GM12878 (cell line): ENCODE measurements at regions not wholly inside any gene's neighbourhood (a gene's known extent, or its start where the extent isn't known, plus 50 kb on each side); places are given as distances from the start of the nearest gene placed in this dataset.

Experiments used
- ATAC-seq: fragments of 200-7000 bp; cut with Tn5 transposase; 3 replicates; pipeline ENCODE4 v1.9.1; 2020; ENCODE audit warnings: mild to moderate bottlenecking, moderate library complexity
- BruUV-seq: library from RNA; stranded (reverse); fragments of 400-500 nt; replicated peaks from 2 replicates; lab custom pipeline; 2021; lab: Mats Ljungman, UMichigan
- CTCF ChIA-PET: fragments of 300-600 bp; sonication (Branson Sonifier 250); formaldehyde crosslinking; extraction: SDS; loops from one replicate; lab custom pipeline; 2021; ENCODE audit warnings: inconsistent platforms; lab: Yijun Ruan, JAX
- POLR2A ChIA-PET: fragments of 350-600 bp; formaldehyde crosslinking; extraction: SDS; loops from one replicate; lab custom pipeline; 2021; ENCODE audit warnings: inconsistent platforms; lab: Charles Lee
- RAD21 ChIA-PET: fragments of 300-600 bp; sonication (Branson Sonifier 250); formaldehyde crosslinking; loops from one replicate; lab custom pipeline; 2023; ENCODE audit warnings: antibody characterized with exemption; ENCODE audit not compliant: unreplicated experiment; lab: Charles Lee
- SMC1A ChIA-PET: fragments of 300-600 bp; sonication (Branson Sonifier 250); formaldehyde crosslinking; loops from one replicate; lab custom pipeline; 2023; ENCODE audit not compliant: unreplicated experiment, uncharacterized antibody; lab: Charles Lee
- DNase-seq: peaks from one replicate; pipeline ENCODE4 v3.0.0-alpha.2; 2011; ENCODE audit warnings: low read depth, low spot score
- FAIRE-seq: peaks from 3 replicates; lab custom pipeline; 2011; peaks lifted over from hg19 to GRCh38; lab: Jason Lieb, UNC
- H2AFZ ChIP-seq: 2 replicates; pipeline ENCODE4 v1.6.0; 2011; ENCODE audit warnings: low read depth, low read length, control low read depth; ENCODE audit not compliant: control insufficient read depth
- H3K27ac ChIP-seq: 2 replicates; pipeline ENCODE4 v1.5.1; 2011; ENCODE audit warnings: control low read depth; ENCODE audit not compliant: control insufficient read depth, insufficient read depth
- H3K27me3 ChIP-seq, 2 experiments: replicated peaks in 1 of 2; 2 replicates each; pipeline versions ENCODE4 v1.6.0 to v1.6.1; 2011; ENCODE audit warnings: low read length in 1 of 2; ENCODE audit not compliant: control insufficient read depth in 2 of 2, insufficient read depth in 2 of 2
- H3K36me3 ChIP-seq, 2 experiments: 2 replicates each; pipeline ENCODE4 v1.5.1; 2011; ENCODE audit warnings: low read length in 1 of 2; ENCODE audit not compliant: control insufficient read depth in 2 of 2, insufficient read depth in 2 of 2
- H3K4me1 ChIP-seq: 2 replicates; pipeline ENCODE4 v1.6.1; 2011; ENCODE audit warnings: mild to moderate bottlenecking, low read length, moderate library complexity, mixed read lengths; ENCODE audit not compliant: control insufficient read depth, insufficient read depth
- H3K4me2 ChIP-seq: 2 replicates; pipeline ENCODE4 v1.6.0; 2011; ENCODE audit warnings: control low read depth; ENCODE audit not compliant: control insufficient read depth, insufficient read depth
- H3K4me3 ChIP-seq: fragments of 200-600 bp; sonication (generic); 2 replicates; pipeline ENCODE4 v1.5.1; 2016
- H3K79me2 ChIP-seq: 2 replicates; pipeline ENCODE4 v1.6.0; 2011; ENCODE audit warnings: low read length; ENCODE audit not compliant: control insufficient read depth, insufficient read depth
- H3K9ac ChIP-seq: 2 replicates; pipeline ENCODE4 v1.8.0; 2011; ENCODE audit warnings: low read length, control low read depth, mixed read lengths; ENCODE audit not compliant: control insufficient read depth, insufficient read depth
- H3K9me3 ChIP-seq: replicated peaks from 3 replicates; pipeline ENCODE4 v1.5.1; 2011; ENCODE audit warnings: mild to moderate bottlenecking, low read length; ENCODE audit not compliant: control insufficient read depth, insufficient read depth
- H4K20me1 ChIP-seq: 2 replicates; pipeline ENCODE4 v1.6.0; 2011; ENCODE audit not compliant: control insufficient read depth, insufficient read depth
- HDAC6 ChIP-seq: fragments of 200-600 bp; sonication (generic); IDR thresholded peaks from one replicate; pipeline ENCODE4 v1.8.0; 2017; ENCODE audit warnings: antibody characterized with exemption; ENCODE audit not compliant: unreplicated experiment
- IKZF1 ChIP-seq: fragments of 450-650 bp; conservative IDR thresholded peaks from 2 replicates; pipeline ENCODE4 v1.6.1; 2017; ENCODE audit warnings: antibody characterized with exemption, mild to moderate bottlenecking
- MTA3 ChIP-seq: IDR thresholded peaks from 2 replicates; pipeline ENCODE4 v1.6.1; 2012; ENCODE audit warnings: low read length, inconsistent platforms, borderline replicate concordance
- NR2C2 ChIP-seq: IDR thresholded peaks from 2 replicates; pipeline ENCODE4 v1.6.1; 2011; ENCODE audit warnings: borderline replicate concordance, low read depth; ENCODE audit not compliant: control insufficient read depth, insufficient read length
- POU2F2 ChIP-seq: IDR thresholded peaks from 3 replicates; pipeline ENCODE4 v1.6.1; 2011; ENCODE audit warnings: low read depth, mild to moderate bottlenecking, low read length, borderline replicate concordance
- RELA ChIP-seq: fragments of 450-650 bp; IDR thresholded peaks from 2 replicates; pipeline ENCODE4 v1.8.0; 2014; ENCODE audit warnings: borderline replicate concordance; ENCODE audit not compliant: partially characterized antibody
- RFX5 ChIP-seq: IDR thresholded peaks from 2 replicates; pipeline ENCODE4 v1.6.1; 2011; ENCODE audit warnings: low read depth, low read length, improper control_type of control experiment
- STAT1 ChIP-seq: fragments of 450-650 bp; conservative IDR thresholded peaks from 2 replicates; pipeline ENCODE4 v1.6.1; 2014; ENCODE audit warnings: antibody characterized with exemption, mild to moderate bottlenecking
- SUPT20H ChIP-seq: IDR thresholded peaks from 2 replicates; pipeline ENCODE4 v1.6.1; 2011; ENCODE audit warnings: low read depth, mild to moderate bottlenecking, low read length, moderate library complexity, borderline replicate concordance; ENCODE audit not compliant: control insufficient read depth
- TCF7 ChIP-seq: IDR thresholded peaks from 2 replicates; pipeline ENCODE4 v1.6.1; 2014; ENCODE audit warnings: antibody characterized with exemption, borderline replicate concordance
- WGBS: methylation state at CpG from one replicate; pipeline ENCODE4 v1.1.6; 2016; ENCODE audit warnings: low lambda C conversion rate; ENCODE audit not compliant: insufficient replicate concordance, insufficient coverage; ENCODE audit errors: missing lambda C conversion rate; 5-methylcytosine and 5-hydroxymethylcytosine counted together
- in situ Hi-C: fragments of 300-500 bp; cut with MboI; formaldehyde crosslinking; loops from 9 replicates; pipeline ENCODE4 v1.14.3; 2018; ENCODE audit warnings: mixed read lengths
- intact Hi-C: fragments of 100-400 bp; cut with micrococcal nuclease; formaldehyde crosslinking; loops from one replicate; pipeline ENCODE4 v1.14.2; 2022; ENCODE audit not compliant: unreplicated experiment
- TF ChIP-seq, protein P1 (sequence below): fragments of 150-350 bp; IDR thresholded peaks from 2 replicates; pipeline ENCODE4 v1.6.1; 2014; ENCODE audit warnings: mild to moderate bottlenecking, low read depth, low read length
- TF ChIP-seq, protein P2 (sequence below): fragments of 450-650 bp; IDR thresholded peaks from 2 replicates; pipeline ENCODE4 v1.6.1; 2017; ENCODE audit warnings: mild to moderate bottlenecking, moderate library complexity
- TF ChIP-seq, protein P3 (sequence below): fragments of 450-650 bp; IDR thresholded peaks from 2 replicates; pipeline ENCODE4 v1.6.1; 2018; ENCODE audit warnings: mild to moderate bottlenecking, low read depth, moderate library complexity; ENCODE audit not compliant: partially characterized antibody

DNA sequence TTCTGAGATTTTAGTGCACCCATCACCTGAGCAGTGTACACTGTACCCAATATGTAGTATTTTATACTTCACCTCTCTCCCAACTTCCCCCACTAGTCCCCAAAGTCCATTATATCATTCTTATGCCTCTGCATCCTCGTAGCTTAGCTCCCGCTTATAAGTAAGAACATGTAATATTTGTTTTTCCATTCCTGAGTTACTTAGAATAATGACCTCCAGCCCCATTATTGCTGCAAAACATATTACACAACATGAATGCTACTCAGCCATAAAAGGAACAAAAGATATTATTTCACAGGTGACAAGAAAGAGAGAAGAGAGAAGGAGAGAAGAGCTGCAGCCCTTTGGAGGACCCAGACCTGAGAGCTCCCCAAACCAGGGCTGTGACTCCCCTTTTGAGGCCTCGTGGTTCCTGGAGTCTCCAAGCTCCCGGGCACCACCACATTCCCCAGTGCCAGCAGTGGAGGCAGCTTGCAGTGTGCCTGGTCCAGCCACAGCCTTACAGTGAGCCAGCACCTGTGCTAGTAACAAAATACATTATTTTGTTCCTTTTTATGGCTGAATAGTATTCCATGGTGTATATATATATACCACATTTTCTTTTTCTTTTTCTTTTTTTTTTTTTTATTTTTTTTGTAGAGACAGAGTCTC is 194.5 kb upstream of the DAB2 start (continued):
- TF ChIP-seq SUPT20H (no peak), MTA3 (no peak)

DNA sequence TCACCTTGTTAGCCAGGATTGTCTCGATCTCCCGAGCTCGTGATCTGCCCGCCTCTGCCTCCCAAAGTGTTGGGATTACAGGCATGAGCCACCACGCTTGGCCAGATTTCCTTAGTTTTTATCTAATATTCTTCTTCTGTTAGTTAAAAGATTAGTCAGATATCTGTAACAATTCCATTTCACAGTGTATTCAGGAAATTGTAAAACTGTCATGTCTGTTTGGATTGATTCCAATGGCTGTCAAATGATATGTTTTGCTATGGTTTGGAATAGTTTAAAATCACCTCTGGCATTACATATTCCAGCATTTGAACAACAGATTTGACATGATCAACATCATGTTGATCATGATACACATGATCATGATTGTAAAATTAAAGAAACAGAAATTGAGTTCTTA is 193.6 kb upstream of the DAB2 start:
- Histone ChIP-seq H3K9ac (no peak overlapping the region), H3K9me3 (no peaks in the 10 kb centered on the region; the same call in 2 of the 3 replicates), H3K4me3 (no peak overlapping the region), H4K20me1 (no peaks in the 10 kb centered on the region), H3K4me2 (no peak overlapping the region), H2AFZ (no peak overlapping the region), H3K27me3 (no peaks in the 10 kb centered on the region), H3K27ac (no peak overlapping the region), H3K79me2 (no peaks in the 10 kb centered on the region), H3K4me1 (no peaks in the 10 kb centered on the region), H3K36me3 (no peaks in the 10 kb centered on the region)
- no TSS peak for BruUV-seq
- CTCF ChIA-PET, result interaction anchor here (0.7 kb wide), 1 partner anchor 19 kb away, joined by 3 read pairs; no protein-coding TSS in a partner anchor
- DNase-seq (no peak), ATAC-seq (no peak), FAIRE-seq (no peak)
- intact Hi-C loops, result no loop called here
- POLR2A ChIA-PET, result no interaction called here
- SMC1A ChIA-PET, result no interaction called here
- 79% methylated on average over 5 of the region's 5 CpGs for WGBS
- RAD21 ChIA-PET, result no interaction called here
- in situ Hi-C loops, result no loop called here
- TF ChIP-seq, protein P1, sequence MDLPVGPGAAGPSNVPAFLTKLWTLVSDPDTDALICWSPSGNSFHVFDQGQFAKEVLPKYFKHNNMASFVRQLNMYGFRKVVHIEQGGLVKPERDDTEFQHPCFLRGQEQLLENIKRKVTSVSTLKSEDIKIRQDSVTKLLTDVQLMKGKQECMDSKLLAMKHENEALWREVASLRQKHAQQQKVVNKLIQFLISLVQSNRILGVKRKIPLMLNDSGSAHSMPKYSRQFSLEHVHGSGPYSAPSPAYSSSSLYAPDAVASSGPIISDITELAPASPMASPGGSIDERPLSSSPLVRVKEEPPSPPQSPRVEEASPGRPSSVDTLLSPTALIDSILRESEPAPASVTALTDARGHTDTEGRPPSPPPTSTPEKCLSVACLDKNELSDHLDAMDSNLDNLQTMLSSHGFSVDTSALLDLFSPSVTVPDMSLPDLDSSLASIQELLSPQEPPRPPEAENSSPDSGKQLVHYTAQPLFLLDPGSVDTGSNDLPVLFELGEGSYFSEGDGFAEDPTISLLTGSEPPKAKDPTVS, result no peak
- TF ChIP-seq TCF7 (no peak), RFX5 (no peak), NR2C2 (no peak), HDAC6 (no peak), IKZF1 (no peak), STAT1 (no peak), POU2F2 (no peak), RELA (no peak)
- TF ChIP-seq, protein P2, sequence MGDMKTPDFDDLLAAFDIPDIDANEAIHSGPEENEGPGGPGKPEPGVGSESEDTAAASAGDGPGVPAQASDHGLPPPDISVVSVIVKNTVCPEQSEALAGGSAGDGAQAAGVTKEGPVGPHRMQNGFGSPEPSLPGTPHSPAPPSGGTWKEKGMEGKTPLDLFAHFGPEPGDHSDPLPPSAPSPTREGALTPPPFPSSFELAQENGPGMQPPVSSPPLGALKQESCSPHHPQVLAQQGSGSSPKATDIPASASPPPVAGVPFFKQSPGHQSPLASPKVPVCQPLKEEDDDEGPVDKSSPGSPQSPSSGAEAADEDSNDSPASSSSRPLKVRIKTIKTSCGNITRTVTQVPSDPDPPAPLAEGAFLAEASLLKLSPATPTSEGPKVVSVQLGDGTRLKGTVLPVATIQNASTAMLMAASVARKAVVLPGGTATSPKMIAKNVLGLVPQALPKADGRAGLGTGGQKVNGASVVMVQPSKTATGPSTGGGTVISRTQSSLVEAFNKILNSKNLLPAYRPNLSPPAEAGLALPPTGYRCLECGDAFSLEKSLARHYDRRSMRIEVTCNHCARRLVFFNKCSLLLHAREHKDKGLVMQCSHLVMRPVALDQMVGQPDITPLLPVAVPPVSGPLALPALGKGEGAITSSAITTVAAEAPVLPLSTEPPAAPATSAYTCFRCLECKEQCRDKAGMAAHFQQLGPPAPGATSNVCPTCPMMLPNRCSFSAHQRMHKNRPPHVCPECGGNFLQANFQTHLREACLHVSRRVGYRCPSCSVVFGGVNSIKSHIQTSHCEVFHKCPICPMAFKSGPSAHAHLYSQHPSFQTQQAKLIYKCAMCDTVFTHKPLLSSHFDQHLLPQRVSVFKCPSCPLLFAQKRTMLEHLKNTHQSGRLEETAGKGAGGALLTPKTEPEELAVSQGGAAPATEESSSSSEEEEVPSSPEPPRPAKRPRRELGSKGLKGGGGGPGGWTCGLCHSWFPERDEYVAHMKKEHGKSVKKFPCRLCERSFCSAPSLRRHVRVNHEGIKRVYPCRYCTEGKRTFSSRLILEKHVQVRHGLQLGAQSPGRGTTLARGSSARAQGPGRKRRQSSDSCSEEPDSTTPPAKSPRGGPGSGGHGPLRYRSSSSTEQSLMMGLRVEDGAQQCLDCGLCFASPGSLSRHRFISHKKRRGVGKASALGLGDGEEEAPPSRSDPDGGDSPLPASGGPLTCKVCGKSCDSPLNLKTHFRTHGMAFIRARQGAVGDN, result no peak
- TF ChIP-seq, protein P3, sequence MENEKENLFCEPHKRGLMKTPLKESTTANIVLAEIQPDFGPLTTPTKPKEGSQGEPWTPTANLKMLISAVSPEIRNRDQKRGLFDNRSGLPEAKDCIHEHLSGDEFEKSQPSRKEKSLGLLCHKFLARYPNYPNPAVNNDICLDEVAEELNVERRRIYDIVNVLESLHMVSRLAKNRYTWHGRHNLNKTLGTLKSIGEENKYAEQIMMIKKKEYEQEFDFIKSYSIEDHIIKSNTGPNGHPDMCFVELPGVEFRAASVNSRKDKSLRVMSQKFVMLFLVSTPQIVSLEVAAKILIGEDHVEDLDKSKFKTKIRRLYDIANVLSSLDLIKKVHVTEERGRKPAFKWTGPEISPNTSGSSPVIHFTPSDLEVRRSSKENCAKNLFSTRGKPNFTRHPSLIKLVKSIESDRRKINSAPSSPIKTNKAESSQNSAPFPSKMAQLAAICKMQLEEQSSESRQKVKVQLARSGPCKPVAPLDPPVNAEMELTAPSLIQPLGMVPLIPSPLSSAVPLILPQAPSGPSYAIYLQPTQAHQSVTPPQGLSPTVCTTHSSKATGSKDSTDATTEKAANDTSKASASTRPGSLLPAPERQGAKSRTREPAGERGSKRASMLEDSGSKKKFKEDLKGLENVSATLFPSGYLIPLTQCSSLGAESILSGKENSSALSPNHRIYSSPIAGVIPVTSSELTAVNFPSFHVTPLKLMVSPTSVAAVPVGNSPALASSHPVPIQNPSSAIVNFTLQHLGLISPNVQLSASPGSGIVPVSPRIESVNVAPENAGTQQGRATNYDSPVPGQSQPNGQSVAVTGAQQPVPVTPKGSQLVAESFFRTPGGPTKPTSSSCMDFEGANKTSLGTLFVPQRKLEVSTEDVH, result no peak
